Activated CD8-positive, alpha-beta memory T cell treated with anti-CD3 and anti-CD28 coated beads, Interleukin-2, amount 50 U/mL, for 24 hours (primary cell): ENCODE measurements at regions not wholly inside any gene's neighbourhood (a gene's known extent, or its start where the extent isn't known, plus 50 kb on each side); places are given as distances from the start of the nearest gene placed in this dataset.
"Not testable (repeated sequence)": the region's sequence is repeated elsewhere in the genome, so short reads cannot be mapped to it uniquely, and the experiment has no call there.

Experiments used
- DNase-seq: peaks from one replicate; pipeline ENCODE4 v3.0.0-alpha.2; 2020; ENCODE audit errors: extremely low read depth

DNA sequence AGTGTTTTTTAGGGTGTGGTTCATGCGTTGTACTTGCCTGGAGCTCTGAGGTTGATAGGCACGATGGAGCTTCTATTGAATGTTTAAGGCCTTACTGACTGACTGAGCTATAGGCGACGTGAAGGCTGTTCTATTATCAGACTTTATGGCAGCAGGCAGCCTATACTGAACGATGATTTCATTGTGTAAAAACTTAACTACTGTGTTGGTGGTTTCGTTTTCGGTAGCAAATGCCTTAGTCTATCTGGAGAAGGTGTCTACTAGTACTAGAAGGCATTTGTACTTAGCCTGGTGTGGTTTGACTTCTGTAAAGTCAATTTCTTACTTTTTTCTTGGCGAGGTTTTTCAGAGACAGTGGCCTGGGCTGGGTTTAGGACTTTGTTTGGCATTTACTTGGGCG lies 194.4 kb downstream of the OTOP1 start:
- DNase-seq: not testable (repeated sequence)

DNA sequence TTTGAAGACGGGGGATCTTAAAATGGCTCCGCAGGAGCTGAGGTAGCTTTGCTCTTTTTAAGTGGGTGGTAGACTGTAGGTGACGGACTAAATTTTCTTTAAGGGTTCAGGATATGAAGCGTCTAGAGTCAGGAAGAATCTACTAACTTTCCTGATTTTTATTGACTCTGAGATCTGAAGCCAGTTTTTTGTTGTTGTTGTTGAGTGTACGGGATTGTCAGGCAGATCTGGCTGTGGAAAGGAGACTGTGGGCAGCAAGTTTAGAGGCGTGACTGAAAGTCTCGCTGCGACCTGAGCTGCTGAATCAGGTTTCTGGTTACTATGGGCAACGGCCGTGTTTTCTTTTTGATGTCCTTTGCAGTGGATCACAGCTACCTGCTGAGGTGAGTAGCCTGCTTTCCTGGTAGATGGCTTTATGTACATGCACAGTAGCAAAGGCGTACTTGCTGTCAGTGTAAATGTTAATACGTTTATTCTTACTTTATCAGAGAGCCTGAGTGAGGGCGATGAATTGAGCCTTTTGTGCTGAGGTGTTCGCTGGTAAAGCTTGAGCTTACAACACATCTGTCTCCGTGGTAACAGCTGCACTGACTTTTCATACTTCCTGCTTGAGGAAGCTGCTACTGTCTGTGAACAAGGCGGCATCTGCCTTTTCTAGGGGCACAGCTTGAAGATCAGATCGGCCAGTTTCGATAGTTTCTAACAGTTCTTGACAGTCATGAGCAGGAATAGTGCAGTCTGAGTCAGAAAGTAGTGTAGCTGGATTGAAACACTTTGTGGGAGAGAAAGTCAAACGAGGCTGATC lies 193.7 kb downstream of the OTOP1 start:
- not testable (repeated sequence) for DNase-seq

DNA sequence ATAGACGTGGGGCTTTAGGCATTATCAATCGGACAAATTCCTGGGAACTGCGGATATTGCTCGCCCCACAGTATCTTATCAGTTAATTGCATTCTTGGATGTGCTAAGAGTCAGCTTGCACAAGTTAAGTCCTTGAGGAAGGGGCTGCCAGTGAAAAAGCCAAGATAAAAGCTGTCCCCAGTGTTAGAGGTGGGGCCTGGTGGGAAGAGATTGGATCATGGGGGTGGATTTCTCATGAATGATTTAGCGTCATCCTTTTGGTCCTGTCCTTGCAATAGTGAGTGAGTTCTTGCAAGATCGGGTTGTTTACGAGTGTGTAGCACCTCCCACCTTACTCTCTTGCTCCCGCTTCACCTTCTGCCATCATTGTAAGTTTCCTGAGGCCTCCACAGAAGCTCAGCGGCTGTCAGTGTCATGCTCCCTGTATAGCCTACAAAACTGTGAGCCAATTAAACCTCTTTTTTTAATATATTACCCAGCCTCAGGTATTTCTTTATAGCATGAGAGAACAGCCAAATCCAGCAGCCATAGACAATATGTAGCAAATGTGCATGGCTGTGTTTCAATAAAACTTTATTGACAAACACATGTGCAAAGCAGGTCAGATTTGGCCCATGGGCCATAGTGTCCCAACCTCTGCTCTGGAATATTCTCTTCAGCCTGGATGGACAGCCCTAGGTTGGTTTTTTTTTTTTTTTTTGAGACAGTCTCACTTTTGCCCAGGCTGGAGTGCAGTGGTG lies 189.2 kb downstream of the OTOP1 start:
- DNase-seq: not testable (repeated sequence)

DNA sequence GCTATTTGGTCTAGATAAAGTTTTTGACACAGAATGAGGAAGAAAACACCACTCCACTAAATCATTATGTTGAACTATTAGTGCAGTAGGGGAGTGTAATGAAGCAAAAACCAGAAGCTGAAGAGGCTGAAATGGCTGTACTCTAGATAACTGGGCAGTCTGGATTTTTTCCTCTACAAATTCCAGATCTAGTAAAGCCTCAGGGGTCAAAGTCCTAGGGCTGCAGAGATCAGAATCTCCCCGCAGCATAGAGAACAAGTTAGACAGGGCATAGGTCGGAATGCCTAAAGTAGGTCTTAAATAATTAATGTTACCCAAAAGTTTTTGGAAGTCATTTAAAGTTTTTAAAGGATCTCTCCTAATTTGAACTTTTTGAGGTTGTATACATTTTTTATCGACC lies 180.9 kb downstream of the OTOP1 start:
- DNase-seq: not testable (repeated sequence)

DNA sequence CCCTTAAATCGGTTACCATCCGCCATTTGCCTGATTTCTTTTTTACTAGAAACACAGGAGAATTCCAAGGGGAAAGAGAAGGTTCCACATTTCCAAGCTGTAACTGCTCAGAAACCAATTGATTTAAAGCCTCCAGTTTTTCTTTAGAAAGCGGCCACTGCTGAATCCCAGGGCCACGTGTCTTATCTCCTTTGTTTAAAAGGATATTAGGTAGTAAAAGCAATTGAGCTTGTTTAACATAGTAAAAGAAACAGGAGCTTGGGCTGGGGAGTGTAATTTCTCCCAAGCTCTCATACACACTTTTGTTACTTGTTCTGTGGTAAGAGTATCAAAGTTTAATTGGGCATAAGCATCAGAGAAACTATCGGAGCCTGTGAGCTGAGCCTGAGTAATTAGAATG lies 180.0 kb downstream of the OTOP1 start:
- DNase-seq: not testable (repeated sequence)

DNA sequence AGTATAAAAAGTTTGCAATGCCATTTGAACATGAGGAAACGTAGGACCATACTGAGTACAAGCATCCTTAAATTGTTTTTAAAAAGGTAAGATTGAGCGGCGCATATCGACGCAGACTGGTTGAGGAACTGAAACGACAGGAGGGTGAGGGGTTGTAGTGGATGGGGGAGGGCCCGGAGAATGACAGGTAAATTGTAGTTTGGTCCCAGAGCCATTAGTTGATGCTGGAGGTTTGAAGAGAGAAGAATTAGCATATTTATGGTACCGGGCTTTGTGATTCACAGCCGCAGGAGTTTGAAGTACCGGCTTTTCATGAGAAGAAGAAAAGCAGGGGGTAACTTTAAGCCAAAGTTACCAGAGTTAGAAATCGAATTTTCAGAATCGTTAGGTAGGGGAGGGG lies 179.5 kb downstream of the OTOP1 start:
- not testable (repeated sequence) for DNase-seq

DNA sequence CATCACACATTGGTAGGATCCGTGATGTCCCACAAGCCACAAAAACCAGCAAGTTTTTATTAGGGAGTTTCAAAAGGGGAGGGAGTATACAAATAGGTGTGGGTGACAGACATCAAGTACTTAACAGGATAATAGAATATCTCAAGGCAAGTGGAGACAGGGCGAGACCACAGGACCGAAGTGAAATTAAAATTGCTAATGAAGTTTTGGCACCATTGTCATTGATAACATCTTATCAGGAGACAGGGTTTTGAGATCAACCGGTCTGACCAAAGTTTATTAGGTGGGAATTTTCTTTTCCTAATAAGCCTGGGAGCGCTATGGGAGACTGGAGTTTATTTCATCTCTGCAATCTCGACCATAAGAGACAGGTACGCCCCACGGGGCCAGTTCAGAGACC lies 178.5 kb downstream of the OTOP1 start:
- DNase-seq: not testable (repeated sequence)

DNA sequence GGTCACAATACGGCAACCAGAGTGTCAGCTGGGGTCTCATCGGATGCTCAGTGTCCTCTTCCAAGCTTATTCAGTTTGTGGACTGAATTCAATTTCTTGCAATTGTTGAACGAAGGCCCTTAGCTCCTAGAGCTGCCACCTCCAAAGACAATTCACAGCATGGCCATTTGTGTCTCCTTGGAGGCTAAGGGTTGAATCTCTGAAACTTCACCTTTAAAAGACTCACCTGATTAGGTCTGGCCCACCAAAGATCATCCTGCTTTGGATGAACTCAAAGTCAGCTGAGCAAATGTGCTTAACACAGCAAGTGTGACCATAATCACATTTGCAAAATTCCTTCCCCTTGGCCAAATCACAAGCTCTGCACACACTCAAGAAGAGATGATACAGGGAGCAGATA lies 175.9 kb downstream of the OTOP1 start:
- DNase-seq: not testable (repeated sequence)

DNA sequence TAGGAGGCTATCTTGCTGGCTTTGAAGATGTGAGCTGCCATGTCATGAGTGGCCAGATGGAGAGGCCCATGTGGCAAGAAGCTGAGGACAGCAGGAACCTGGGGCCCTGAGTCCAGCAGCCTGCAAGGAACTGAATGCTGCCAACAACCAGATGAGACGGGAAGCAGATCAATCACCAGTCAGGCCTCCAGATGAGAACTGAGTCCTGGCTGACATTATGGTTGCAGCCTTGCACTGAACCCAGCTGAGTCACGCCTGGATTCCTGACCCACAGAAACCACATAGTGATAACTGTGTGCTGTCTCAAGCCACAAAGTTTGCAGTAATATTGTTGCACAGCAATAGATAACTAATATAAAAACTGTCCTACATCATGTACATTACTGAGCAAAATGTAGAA lies 173.8 kb downstream of the OTOP1 start:
- not testable (repeated sequence) for DNase-seq

DNA sequence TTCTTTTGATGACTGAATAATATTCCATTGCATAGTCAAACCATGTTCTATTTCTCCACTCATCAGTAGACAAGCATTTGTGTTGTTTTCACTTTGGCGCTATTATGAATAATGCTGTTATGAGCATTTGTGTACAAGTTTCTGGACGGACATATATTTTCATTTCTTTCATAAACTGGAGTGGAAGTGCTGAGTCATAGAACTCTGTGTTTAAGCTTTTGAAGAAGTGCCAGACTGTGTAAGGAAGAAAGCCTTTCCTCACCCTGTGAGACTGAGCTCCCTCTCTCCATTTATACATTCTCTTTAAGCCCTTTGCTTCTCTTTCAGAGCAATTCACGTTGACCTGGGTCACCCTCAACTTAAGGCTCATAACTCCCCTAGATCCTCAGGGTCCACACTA lies 169.5 kb downstream of the OTOP1 start:
- DNase-seq: not testable (repeated sequence)

DNA sequence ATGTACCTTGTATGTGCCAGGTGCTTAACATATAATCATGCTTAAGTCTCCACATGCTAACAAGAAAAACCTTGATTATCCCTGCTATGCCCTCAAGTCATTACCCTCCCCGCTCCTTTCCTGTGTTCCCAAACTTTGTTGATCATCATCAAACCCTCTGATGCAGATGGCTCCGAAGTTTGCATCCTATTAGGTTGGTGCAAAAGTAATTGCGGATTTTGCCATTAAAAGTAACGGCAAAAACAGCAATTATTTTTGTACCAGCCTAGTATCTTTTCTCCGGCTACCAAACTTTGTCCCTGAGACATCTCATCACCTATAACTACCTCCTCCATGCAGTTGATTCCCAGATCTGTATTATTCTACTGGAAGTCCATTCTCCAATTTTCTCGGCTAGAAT lies 142.6 kb downstream of the OTOP1 start:
- not testable (repeated sequence) for DNase-seq

DNA sequence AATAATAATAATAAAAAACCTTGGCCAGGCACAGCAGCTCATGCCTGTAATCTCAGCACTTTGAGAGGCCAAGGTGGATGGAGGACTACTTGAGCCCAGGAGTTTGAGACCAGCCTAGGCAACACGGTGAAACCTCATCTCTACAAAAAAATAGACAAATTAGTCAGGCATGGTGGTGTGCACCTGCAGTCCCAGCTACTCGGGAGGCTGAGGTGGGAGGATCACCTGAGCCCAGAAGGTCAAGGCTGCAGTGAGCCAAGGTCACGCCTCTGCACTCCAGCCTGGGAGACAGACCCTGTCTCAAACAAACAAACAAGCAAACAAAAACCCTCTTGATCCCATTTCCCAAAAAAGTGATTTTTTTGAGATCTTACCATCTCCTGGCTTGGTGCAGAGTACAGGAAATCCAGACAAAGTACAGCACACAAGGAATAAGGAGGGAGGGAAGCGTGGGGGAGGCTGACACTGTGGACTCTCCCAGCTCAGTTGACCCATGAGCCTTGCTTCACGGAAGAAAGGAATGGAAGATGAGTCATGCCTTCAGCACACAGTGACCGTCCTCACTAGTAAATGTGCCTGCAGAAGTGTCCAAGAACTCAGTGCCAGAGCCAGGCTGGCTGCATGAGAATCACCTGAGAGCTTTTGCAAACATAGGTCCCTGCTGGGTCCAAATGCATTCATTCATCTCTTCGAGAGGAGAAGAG lies 136.9 kb downstream of the OTOP1 start:
- DNase-seq: not testable (repeated sequence)

DNA sequence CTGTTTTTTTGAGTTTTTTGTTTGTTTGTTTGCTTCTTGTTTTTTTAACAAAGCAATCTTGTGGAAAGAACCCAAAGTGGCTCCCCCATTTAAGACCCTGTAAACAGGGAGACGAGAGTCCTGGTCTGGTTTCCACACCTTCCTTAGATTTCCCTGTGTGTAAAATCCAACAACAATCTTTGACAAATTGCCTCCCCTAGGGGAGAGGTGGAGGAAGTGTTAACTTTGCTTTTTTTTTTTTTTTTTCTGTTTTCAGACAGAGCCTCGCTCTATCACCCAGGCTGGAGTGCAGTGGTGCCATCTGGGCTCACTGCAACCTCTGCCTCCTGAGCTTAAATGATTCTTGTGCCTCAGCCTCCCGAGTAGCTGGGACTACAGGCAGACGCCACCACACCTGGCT lies 136.0 kb downstream of the OTOP1 start:
- not testable (repeated sequence) for DNase-seq

DNA sequence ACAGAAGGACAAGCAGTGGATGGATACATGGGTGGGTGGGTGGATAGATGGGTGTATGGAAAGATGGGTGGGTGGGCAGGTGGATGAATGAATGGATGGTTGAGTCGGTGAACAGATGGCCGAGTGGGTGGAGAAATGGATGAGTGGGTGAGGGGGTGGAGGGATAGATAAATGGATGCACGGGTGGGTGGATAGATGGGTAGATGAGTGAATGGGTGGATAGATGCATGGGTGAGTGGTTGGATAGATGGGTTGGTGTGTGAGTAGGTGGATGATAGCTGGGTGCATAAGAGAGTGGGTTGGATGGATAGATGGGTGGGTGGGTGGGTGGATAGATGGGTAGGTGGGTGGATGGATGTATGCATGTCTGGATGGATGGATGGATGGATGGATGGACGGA lies 134.6 kb downstream of the OTOP1 start:
- DNase-seq: not testable (repeated sequence)

DNA sequence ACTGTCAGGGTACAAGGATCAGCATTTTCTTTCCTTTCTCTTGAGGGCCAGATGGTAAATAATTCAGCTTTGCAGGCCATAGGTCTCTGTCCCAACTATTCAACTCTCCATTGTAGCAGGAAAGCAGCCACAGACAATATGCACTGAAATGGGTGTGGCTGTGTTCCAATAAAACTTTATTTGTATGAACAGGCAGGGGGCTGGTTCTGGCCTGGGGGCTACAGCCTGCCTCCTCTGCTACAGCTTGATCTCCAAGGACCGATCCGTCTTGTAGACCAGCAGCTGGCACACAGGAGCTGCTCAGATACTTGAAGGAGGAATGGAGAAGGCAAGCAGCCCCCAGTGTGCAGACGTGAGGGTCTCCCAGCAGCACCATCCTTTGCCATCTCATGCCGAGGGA lies 127.1 kb downstream of the OTOP1 start:
- not testable (repeated sequence) for DNase-seq

DNA sequence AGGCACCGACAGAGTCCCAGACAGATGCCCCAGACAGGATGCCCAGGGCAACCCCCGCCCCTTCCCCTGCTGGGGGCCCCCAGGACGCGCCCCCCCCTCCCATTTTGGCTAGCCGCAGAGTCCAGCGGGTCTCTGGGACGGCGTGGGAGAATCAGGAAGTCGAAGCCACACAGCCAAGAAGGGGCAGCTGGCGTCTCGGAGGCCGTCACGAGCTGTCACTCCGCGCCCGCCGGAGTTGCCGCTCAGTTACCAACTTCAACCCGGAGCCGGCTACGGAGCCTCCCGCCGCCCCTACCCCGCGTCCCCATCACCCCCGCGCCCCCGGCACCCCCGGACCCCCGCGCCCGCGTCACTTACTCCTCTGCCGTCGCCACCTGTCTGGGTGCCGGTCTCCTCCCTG lies 119.8 kb downstream of the OTOP1 start:
- DNase-seq: not testable (repeated sequence)

DNA sequence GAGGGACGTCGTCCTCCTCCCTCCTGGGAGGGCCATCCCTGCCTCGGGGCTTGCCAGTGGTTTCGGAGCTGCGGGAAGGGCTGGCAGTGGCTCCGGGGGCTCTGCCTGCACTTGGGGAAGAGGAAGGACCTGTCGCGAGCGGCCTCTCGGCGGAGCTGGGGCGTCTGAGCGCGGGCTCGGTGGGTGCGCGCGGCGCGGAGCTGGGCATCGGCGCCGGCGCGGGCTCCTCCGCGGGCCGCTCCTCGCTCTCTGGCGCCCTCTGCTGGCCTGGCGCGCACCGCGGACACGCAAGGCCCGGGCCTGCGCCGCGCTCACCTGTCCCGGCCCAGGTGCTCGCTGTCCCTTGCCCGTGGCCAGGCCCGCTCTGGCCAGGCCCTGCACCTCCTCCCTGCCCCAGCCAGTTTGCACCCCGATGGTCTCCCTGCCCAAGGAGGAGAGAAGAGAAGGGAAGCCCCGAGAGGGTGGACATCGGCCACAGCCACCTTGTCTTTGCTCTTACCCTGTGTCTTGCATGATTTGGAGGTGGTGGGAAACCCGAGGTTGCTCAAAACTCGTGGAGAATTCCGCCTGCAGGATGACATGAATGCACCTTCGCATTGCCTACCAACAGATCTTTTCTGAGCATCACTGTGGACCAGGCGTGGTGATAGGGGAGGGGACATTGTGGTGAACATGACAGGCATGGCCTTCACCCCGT lies 119.2 kb downstream of the OTOP1 start:
- peak; percentile 12 for DNase-seq

DNA sequence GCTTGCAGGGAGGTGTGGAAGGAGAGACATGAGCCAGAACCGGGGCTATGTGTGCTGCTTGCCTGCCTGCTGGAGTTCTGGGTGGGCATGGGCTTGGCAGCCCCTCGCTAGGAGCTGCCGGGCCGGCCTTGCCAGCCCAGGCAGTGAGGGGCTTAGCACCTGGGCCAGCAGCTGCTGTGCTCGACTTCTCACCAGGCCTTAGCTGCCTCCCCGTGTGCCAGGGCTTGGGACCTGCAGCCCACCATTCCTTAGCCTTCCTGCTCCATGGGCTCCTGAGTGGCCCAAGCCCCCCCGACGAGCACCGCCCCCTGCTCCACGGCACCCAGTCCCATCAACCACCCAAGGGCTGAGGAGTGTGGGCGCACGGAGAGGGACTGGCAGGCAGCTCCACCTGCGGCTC lies 111.3 kb downstream of the OTOP1 start:
- not testable (repeated sequence) for DNase-seq

DNA sequence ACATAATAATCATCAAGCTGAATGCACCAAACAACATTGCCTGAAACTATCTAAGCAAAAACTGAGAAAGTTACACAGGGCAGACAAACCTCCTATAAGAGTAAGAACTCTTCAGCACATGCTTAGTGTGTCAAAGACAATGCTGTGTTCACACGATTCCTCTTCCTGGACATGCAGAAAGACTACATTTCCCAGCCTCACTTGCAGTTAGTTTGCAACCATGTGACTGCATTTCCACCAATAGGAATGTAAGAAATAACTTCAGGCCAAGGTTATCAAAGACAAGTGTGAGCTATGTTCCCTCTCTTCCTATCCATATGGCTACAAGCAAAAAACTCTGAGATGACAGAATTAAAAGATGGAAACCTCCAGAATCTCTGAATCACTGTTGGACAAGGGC lies 109.8 kb downstream of the OTOP1 start:
- not testable (repeated sequence) for DNase-seq

DNA sequence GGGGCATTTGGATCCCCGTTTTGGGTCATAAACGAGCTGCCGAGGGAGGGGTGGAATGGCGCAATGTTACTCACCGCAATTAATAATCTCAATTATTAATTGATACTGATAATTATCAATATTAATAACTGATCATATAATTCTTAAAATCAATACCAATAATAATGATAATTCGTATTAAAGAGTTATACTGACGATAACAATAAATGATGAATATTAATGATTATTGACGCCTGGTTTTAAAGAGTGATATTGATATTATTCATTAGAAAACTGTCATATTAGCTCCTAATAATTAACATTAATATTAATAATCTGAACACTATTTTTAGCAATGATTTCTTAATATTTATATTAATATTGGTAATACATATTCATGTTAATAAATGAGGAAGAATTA lies 92.4 kb downstream of the OTOP1 start:
- not testable (repeated sequence) for DNase-seq

DNA sequence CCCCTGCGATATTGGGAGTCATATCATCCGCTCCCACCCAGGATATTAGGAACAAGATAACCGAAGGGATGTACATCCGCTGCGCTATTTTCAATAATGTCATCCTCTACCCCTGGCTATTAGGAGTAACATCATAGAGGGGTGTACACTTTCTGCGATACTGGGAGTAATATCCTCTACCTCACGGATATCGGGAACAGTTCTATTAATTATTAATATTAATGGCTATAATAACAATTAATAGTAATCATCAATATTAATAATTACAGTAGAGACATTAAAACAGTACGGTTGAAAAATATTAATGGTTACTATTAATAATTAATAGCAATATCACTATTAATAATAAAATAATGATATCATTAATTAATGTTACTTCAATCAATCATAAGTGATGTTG lies 90.1 kb downstream of the OTOP1 start:
- not testable (repeated sequence) for DNase-seq
